Pons (tissue), 1 donor: ENCODE measurements at regions not wholly inside any gene's neighbourhood (a gene's known extent, or its start where the extent isn't known, plus 50 kb on each side); places are given as distances from the start of the nearest gene placed in this dataset.

Source experiments
- DNase-seq: peaks from one replicate; pipeline ENCODE4 v3.0.0-alpha.2; 2016; ENCODE audit warnings: low spot score

- DNase-seq = no peak
These were observed 983.6 kb downstream of the FLRT2 start for GRCh38 chr14:86513564-86513963.

GRCh38 chr14:86513056-86513455 is 983.1 kb downstream of the FLRT2 start:
- no peak for DNase-seq

- peak; percentile 7 for DNase-seq
These were observed 980.5 kb downstream of the FLRT2 start for GRCh38 chr14:86510491-86510890.

- no peak for DNase-seq
These were observed 975.9 kb downstream of the FLRT2 start for GRCh38 chr14:86505808-86506207.

GRCh38 chr14:86501611-86502010 is 971.7 kb downstream of the FLRT2 start:
- no peak for DNase-seq

- no peak for DNase-seq
These were observed 961.8 kb downstream of the FLRT2 start for GRCh38 chr14:86491743-86492142.

GRCh38 chr14:86481104-86481503 is 951.2 kb downstream of the FLRT2 start:
- no peak for DNase-seq

- DNase-seq = peak; percentile 11
These were observed 934.4 kb downstream of the FLRT2 start for GRCh38 chr14:86464341-86464740.

GRCh38 chr14:86462193-86462753 is 932.3 kb downstream of the FLRT2 start:
- DNase-seq = no peak

GRCh38 chr14:86457481-86458135 is 927.7 kb downstream of the FLRT2 start:
- DNase-seq = no peak

- no peak for DNase-seq
These were observed 920.1 kb downstream of the FLRT2 start for GRCh38 chr14:86450085-86450484.

- DNase-seq = no peak
These were observed 912.2 kb downstream of the FLRT2 start for GRCh38 chr14:86442135-86442534.

GRCh38 chr14:86430853-86431252 is 900.9 kb downstream of the FLRT2 start:
- DNase-seq = no peak

- no peak for DNase-seq
These were observed 893.3 kb downstream of the FLRT2 start for GRCh38 chr14:86423214-86423613.

- DNase-seq = peak; percentile 51
These were observed 890.2 kb downstream of the FLRT2 start for GRCh38 chr14:86420131-86420530.

GRCh38 chr14:86414146-86414545 is 884.2 kb downstream of the FLRT2 start:
- DNase-seq = no peak

- DNase-seq = peak; percentile 1
These were observed 875.2 kb downstream of the FLRT2 start for GRCh38 chr14:86404989-86405649.

- no peak for DNase-seq
These were observed 874.5 kb downstream of the FLRT2 start for GRCh38 chr14:86404425-86404824.

GRCh38 chr14:86402545-86402944 is 872.6 kb downstream of the FLRT2 start:
- DNase-seq = no peak

- DNase-seq = no peak
These were observed 861.1 kb downstream of the FLRT2 start for GRCh38 chr14:86391085-86391484.

GRCh38 chr14:86388216-86388615 is 858.3 kb downstream of the FLRT2 start:
- no peak for DNase-seq

- DNase-seq = no peak
These were observed 843.9 kb downstream of the FLRT2 start for GRCh38 chr14:86373886-86374285.

GRCh38 chr14:86372402-86372801 is 842.5 kb downstream of the FLRT2 start:
- no peak for DNase-seq

GRCh38 chr14:86364634-86365033 is 834.7 kb downstream of the FLRT2 start:
- DNase-seq = no peak
